RWPE1 (cell line): ENCODE measurements at regions not wholly inside any gene's neighbourhood (a gene's known extent, or its start where the extent isn't known, plus 50 kb on each side); places are given as distances from the start of the nearest gene placed in this dataset.
"Not testable (repeated sequence)": the region's sequence is repeated elsewhere in the genome, so short reads cannot be mapped to it uniquely, and the experiment has no call there.

Experiments used
- CTCF ChIA-PET: fragments of 350-600 bp; sonication (Branson Sonifier 250); formaldehyde crosslinking; extraction: SDS; loops from one replicate; lab custom pipeline; 2021; lab: Yijun Ruan, JAX
- POLR2A ChIA-PET: fragments of 400-600 bp; formaldehyde crosslinking; extraction: SDS; loops from one replicate; lab custom pipeline; 2020; ENCODE audit warnings: antibody characterized with exemption; ENCODE audit not compliant: low non-redundant PET; lab: Yijun Ruan, JAX
- DNase-seq: peaks from one replicate; pipeline ENCODE4 v3.0.0; 2012; ENCODE audit warnings: low spot score
- H3K27ac ChIP-seq: fragments of 450-650 bp; 2 replicates; pipeline ENCODE4 v1.5.1; 2017
- TF ChIP-seq, protein P1 (sequence below): fragments of 450-650 bp; conservative IDR thresholded peaks from 2 replicates; pipeline ENCODE4 v1.5.1; 2017; ENCODE audit warnings: low read depth, mild to moderate bottlenecking

DNA sequence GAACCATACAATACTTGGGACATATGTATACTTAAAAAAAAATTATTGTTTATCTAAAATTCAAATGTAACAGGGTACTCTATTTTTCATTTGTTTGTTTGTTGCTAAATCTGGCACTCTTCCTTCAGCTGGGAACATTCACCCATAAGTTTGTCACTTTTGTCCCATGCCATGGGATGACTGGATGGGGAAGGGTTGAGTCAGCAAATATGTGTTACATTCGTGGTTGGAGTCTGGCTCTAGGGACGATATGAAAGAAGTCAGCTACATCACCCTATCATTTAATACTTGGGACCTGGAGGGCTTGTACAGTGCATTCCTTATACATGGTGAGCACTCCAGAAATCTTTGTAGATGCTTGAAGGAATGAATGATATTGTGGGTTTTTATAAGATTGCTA lies 131.3 kb downstream of the IPO8 start:
- no peak overlapping the region for H3K27ac ChIP-seq
- POLR2A ChIA-PET = no interaction called here
- CTCF ChIA-PET = interaction anchor here (0.6 kb wide), 2 partner anchors 276 to 1019 kb away, joined by 3 to 4 read pairs; no protein-coding TSS in a partner anchor
- no peak for DNase-seq
- TF ChIP-seq, protein P1, sequence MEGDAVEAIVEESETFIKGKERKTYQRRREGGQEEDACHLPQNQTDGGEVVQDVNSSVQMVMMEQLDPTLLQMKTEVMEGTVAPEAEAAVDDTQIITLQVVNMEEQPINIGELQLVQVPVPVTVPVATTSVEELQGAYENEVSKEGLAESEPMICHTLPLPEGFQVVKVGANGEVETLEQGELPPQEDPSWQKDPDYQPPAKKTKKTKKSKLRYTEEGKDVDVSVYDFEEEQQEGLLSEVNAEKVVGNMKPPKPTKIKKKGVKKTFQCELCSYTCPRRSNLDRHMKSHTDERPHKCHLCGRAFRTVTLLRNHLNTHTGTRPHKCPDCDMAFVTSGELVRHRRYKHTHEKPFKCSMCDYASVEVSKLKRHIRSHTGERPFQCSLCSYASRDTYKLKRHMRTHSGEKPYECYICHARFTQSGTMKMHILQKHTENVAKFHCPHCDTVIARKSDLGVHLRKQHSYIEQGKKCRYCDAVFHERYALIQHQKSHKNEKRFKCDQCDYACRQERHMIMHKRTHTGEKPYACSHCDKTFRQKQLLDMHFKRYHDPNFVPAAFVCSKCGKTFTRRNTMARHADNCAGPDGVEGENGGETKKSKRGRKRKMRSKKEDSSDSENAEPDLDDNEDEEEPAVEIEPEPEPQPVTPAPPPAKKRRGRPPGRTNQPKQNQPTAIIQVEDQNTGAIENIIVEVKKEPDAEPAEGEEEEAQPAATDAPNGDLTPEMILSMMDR = no peak

- TF ChIP-seq, protein P1 = no peak
- H3K27ac ChIP-seq = no peak overlapping the region
- POLR2A ChIA-PET = no interaction called here
- DNase-seq = no peak
- CTCF ChIA-PET = interaction anchor here (0.5 to 0.6 kb wide), 3 partner anchors 66 to 137 kb away, joined by 3 to 4 read pairs (median 3); no protein-coding TSS in a partner anchor
These were observed 147.5 kb downstream of the IPO8 start for GRCh38 chr12:30548203-30548602.

DNA sequence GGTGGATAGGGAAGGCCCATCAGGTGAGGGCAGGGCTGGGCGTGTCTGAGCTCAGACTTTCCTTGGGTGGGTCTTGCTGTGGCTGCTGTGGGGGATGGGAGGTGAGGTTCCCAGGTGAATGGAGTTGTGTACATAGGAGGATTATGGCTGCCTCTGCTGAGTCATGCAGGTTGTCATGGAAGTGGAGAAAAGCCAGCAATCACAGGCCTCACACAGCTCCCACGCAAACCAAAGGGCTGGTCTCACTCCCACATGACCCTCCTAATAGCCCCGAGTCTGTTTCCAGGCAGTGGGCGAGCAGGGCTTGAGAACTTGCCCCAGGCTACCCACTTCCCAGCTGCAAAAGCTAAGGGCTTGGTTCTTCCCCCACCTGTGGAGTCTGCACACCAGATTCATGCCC lies 149.5 kb downstream of the IPO8 start:
- CTCF ChIA-PET = interaction anchor here (0.6 kb wide), 1 partner anchor 31 kb away, joined by 7 read pairs; no protein-coding TSS in a partner anchor
- no peak overlapping the region for H3K27ac ChIP-seq
- POLR2A ChIA-PET = no interaction called here
- TF ChIP-seq, protein P1 = no peak
- DNase-seq = no peak

DNA sequence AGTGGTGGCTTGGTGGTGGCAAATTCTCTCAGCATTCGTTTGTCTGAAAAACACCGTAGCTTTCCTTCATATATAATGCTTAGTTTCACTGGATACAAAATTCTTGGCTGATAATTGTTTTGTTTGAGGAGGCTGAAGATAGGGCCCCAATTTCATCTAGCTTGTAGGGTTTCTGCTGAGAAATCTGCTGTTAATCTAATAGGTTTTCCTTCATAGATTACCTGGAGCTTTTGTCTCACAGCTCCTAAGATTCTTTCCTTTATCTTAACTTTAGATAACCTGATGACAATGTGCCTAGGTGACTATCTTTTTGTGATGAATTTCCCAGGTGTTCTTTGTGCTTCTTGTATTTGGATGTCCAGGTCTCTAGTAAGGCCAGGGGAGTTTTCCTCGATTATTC lies 151.0 kb downstream of the IPO8 start:
- CTCF ChIA-PET = interaction anchor here (0.7 kb wide), 1 partner anchor 254 kb away, joined by 3 read pairs; no protein-coding TSS in a partner anchor
- POLR2A ChIA-PET, H3K27ac ChIP-seq, DNase-seq: not testable (repeated sequence)

DNA sequence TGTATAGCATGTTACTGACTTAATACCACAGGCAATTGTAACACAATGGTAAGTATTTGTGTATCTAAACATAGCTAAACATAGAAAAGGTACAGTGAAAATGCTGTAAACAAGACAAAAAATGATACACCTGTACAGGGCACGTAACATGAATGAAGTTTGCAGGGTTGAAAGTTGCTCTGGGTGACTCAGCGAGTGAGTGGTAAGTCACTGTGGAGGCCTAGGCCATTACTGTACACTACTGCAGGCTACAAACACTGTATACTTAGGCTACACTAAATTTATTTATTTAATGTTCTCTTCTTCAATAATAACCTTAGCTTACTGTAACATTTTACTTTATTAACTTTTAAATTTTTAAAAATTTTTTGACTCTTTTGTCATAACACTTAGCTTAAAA lies 158.4 kb downstream of the IPO8 start:
- POLR2A ChIA-PET = no interaction called here
- TF ChIP-seq, protein P1 = no peak

DNA sequence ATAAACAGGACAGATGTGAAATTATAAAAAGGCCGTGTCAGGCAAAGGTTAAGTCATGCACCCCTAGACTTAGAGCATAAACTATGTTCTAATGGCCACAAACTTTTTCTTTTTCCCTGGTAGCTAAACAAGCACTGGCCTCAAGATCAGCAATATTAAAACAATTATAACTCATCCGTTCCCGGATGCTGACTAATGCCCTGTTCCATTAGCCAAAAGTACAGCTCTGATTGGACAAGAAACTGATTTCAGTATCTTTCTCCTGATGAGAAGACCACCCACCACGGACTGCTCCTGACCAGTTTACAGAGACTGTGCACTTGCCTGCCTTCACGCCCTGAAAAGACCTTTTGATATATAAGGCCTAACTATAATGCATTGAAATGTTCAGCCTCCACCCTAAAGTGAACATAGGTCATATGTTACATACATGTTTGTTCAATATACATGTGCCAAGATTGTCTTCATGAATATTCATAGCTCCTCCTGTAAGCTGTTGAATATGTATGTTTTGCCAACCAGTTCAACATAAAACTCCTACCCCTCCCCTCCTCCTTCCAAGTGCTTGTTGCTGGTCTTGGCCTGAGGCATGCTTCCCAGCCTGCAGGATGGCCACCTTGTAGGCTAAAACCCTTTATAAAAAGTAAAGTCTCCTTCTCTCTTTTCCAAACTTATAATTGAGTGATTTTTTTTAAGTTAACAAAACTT lies 162.0 kb downstream of the IPO8 start:
- no peak for DNase-seq
- POLR2A ChIA-PET = no interaction called here
- TF ChIP-seq, protein P1 = no peak
- CTCF ChIA-PET = no interaction called here
- no peak overlapping the region for H3K27ac ChIP-seq

More for the DNA sequence above, 158.4 kb downstream of the IPO8 start:
- H3K27ac ChIP-seq = no peak overlapping the region
- CTCF ChIA-PET = no interaction called here
- DNase-seq = no peak
